IPS-NIHi11 (cell line): ENCODE measurements at regions not wholly inside any gene's neighbourhood (a gene's known extent, or its start where the extent isn't known, plus 50 kb on each side); places are given as distances from the start of the nearest gene placed in this dataset.

ENCODE experiments used
- DNase-seq: peaks from one replicate; pipeline ENCODE4 v3.0.0; 2012; ENCODE audit warnings: mixed read lengths, low spot score

DNA sequence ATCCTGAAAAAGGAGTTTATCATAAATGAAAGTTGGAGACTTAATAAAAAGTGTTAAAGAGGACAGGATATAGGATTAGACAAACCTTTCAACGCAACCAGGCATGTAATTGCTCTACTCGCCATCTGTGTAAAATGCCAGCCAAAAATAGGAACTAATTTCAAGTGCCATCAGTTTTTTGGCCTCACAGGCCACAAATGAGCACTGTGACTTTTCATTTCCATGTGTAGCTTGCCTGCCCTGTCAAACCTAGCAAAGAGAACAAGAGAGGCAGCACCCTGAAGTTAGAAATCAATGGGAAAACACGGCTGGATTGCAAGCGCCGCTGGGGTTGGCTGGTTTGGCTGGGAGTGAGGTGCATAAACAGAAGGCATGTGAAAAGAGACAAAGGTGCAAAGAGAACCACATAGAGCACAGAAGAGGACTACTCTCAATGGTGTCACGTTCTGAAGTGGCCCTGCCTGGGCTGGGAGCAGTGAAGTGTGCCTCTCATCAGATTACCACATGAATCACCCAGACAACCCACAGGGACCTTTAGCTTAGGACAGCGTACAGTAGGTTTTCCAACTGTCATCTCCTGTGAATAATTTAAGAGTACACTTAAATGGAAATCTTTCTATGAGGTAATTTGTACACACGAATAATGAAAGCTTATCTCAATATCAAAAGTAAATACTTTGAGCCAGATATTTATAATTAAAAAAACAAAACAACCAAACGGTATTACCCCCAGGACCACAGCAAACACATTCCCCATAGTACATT is 78.0 kb upstream of the NHSL1 start:
- peak; percentile 42 for DNase-seq

DNA sequence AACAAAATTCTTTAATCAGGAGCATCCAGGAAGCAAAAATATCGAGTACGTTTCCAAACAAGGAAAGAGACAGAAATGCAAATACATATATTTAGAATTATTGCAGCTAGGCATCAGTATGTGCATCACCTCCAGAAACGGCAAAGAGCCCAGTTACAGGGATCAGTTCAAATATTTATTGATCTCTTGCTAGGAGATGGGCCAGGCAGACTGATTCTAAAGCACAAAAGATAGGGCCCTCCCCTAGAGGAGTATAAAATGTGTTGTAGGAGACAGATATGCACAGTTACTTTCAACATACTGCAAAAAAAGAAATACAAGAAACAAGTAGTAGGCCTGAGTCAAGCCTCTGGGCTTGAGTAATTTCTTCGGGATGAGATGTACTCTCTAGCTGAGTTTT is 80.7 kb upstream of the NHSL1 start:
- no peak for DNase-seq

DNA sequence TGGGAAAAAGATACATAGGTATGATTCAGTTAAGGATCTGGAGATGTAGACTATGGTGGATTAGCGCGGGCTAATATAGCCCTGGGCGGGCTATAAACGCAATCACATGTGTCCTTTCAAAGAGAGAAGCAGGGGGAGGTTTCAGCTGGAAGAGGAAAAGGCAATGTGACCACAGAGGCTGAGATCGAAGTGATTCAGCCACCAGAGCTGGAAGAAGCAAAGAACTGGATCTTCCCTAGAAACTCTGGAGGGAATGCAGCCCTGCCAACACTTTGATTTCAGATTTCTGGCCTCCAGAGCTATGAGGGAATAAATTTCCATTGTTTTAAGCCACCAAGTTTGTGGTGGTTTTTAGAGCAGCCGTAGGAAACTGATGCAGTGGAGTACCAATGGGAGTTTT is 81.5 kb upstream of the NHSL1 start:
- DNase-seq: no peak

GRCh38 chr6:138582573-138582972 is 83.3 kb upstream of the NHSL1 start:
- DNase-seq: no peak

DNA sequence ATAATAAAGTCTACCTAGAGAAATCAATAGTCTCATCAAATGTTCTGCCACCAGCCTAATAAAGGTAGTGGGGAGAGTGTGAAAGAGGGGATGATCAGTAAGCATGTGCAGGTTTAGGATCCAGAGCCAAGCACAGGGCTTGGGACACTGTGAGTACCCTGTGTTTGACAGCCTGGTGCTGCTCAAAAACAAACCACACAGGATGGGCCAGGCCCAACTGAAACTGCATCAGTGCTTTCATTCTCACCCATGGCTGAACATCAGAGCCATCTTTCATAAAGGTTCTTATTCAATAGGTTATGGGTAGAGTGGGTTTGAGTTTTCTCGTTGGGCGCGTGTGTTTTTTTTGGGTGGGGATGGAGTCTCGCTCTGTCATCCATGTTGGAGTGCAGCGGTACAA is 87.3 kb upstream of the NHSL1 start:
- DNase-seq: no peak

- DNase-seq: peak; percentile 80
Measured at GRCh38 chr6:138588805-138589434, 89.6 kb upstream of the NHSL1 start.

GRCh38 chr6:138590796-138591709 is 91.8 kb upstream of the NHSL1 start:
- peak; percentile 79 for DNase-seq

GRCh38 chr6:138592749-138593123 is 93.4 kb upstream of the NHSL1 start:
- DNase-seq: no peak

- DNase-seq: no peak
Measured at GRCh38 chr6:138593124-138593877, 94.0 kb upstream of the NHSL1 start.

DNA sequence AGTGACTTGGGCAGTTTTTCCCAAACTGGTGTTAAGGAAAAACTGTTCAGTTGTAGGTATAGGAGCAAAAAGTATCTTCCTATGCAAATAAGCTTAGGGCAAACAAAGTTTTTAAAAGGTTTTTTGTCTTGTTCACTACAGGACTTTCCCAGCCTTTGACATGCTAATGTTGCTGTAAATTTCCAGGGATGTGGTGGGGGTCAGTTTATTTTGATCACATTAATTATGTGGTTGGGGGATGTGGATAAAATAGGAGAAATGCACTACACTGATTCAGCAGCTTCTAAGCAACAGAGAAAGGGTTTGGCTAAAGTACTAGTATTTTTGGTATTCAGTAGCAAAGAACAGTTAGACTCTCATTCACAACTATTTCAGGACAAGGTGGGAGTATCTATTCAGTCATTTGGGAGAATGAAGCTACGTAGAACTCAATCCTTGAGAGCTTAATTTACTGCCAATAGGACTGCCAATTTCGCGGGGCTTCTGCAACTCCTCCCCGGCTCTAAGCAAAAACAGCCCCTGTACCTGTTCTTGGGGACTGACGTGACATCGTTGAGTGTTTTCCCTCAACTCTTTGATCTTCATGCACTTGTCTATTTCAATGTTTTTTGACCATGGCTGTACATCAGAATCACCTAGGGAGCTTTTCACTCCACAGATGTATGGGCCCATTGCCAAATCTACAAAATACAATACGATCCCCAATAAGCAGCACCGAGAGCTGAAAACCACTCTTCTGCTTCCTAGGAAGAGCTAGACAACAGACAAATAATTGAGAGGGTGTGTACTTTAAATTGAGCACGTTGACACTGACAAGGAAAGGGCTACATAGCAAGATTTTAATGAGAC is 94.8 kb upstream of the NHSL1 start:
- DNase-seq: no peak

GRCh38 chr6:138594758-138595140 is 95.5 kb upstream of the NHSL1 start:
- DNase-seq: no peak

- no peak for DNase-seq
Measured at GRCh38 chr6:138596126-138596525, 96.8 kb upstream of the NHSL1 start.

DNA sequence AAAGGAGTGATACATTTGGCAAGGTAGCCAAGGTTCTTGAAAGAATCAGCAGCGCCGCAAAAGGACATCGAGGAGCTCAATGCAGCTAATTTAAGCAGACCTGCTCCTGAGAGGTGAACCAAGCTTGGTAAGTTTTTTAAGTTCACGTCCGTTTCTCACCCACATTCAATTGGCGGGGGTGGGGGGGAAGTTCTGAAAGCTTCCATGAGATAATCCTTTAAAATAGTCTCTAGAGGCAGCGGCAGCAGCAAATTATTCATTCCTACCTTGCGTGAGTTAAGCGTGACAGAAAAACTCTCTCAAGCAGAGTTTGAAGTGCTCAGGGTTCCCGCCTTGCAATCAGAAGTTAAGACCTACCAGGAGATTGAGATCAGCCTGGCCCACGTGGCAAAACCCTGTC is 97.3 kb upstream of the NHSL1 start:
- DNase-seq: no peak

- DNase-seq: no peak
Measured at GRCh38 chr6:138597336-138597735, 98.0 kb upstream of the NHSL1 start.

DNA sequence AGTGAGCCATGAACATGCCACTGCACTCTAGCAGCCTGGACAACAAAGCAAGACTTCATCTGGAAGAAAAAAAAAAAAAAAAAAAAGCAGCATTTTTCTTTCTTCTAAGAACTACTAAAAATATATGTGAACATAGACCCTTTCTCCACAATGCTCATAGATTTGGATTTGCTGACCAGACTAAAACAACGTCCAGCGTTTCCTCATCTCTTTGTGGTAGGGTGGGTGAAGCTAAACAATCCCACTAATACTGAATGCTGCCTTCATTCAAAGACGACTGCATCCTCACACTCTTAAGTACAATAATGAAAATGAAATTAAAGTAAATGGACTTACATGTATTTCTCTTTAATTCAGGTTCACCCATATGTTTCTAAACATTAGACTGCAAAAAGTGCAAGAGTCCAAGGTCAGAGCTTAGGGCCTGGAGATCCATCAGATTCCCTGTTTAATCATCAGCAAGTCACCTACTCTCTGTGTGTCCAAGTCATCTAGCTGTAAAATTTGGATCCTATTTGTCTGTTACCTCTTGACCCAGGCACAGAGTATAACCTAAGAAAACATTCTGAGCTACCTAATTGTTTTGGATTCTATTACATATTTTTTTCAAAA is 99.4 kb upstream of the NHSL1 start:
- DNase-seq: no peak

GRCh38 chr6:138600261-138600660 is 101.0 kb upstream of the NHSL1 start:
- DNase-seq: no peak

DNA sequence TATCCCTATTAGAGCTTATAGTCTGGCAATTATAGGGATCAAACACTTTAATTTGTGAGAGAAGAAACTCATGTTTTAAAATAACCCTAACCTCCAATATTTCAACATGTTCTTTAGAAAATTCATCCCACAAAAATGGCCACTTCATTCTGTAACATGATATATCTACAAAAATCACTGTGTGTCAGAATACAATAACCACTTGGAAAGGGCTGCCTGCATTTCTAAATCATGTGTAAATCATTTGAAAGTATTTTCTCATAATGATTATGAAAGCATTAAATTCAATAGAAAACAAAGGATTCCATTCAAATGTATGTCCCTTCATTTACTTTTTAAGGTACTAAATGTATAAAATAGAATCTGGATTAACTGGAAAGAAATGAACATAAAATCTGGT is 101.4 kb upstream of the NHSL1 start:
- no peak for DNase-seq

GRCh38 chr6:138601128-138601527 is 101.8 kb upstream of the NHSL1 start:
- no peak for DNase-seq

DNA sequence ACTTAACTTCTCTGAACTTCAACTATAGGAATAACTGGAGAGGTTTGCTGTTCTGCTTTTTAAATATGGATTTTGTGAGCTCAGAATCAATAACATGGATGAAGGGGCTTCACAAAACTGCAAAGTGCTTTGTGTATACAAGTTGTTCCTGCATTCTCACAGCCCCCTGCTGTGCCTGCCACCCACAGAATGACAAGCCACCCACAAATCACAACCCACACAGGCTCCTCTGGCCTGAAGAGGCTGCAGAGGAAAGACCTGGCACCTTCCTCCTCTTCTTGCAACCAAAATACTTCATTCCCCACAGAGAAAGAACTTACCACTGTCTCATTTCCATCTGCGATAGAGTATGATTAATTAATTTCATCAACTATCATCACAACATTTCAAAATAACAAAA is 106.7 kb upstream of the NHSL1 start:
- no peak for DNase-seq

DNA sequence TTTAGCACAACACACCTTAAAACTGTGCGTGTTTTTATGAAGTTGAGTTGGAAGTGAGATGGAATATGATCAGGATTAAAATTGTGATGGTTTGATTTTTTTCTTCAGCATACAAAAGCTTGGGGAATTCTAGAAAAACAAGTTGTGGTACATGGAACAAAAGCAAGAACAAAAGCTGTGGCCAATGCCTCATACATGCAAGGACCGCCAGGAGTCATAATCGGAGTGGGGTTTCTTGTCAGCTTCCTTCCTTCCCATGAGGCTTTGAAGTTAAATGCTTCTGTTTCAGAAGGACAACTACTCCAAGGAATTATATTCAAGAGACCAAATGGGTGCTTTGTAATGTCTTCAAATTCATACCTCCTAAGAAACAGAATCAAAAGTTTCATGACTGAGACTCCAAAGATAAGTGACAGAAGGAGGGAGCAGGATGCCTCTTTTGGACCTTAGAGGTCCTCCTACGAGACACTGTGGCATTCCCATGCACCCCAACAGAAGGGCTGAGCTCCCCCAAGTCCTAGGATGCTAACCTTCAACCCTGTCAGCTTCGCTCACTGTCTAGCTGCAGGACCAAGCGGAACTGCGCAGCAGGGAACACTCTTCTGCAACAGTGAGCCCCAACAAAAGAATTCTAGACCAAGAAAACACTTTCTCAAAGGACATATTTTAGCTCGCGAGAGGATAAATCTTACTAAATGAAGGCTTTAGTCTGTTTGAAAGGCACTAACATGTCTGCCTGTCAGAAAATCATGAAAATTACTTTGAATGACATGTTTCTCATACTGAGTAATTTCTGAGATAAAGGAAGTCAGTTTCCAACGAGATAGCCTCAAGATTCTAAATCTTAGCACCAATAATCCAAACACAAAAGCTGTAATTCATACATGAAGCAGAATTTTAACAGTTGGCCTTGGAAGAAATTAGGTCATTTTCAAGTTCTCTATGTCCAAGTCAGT is 108.5 kb upstream of the NHSL1 start:
- DNase-seq: no peak
